HG03135 (cell line): ENCODE measurements at regions not wholly inside any gene's neighbourhood (a gene's known extent, or its start where the extent isn't known, plus 50 kb on each side); places are given as distances from the start of the nearest gene placed in this dataset.
"Not testable (repeated sequence)": the region's sequence is repeated elsewhere in the genome, so short reads cannot be mapped to it uniquely, and the experiment has no call there.

Source experiments
- ATAC-seq: cut with Tn5 transposase; IDR thresholded peaks from one replicate; pipeline ENCODE4 v1.9.1; 2021; ENCODE audit warnings: mild to moderate bottlenecking, moderate library complexity; ENCODE audit not compliant: unreplicated experiment

- peak; percentile 52 for ATAC-seq
These were observed 51.2 kb upstream of the CARD11 start for GRCh38 chr7:3094701-3095445.

- no peak for ATAC-seq
These were observed 54.1 kb upstream of the CARD11 start for GRCh38 chr7:3097734-3098133.

- ATAC-seq = no peak
These were observed 58.5 kb upstream of the CARD11 start for GRCh38 chr7:3102159-3102558.

- ATAC-seq = no peak
These were observed 60.1 kb upstream of the CARD11 start for GRCh38 chr7:3103614-3104398.

- no peak for ATAC-seq
These were observed 62.2 kb upstream of the CARD11 start for GRCh38 chr7:3105856-3106255.

GRCh38 chr7:3106361-3106826 is 62.7 kb upstream of the CARD11 start:
- ATAC-seq = no peak

- no peak for ATAC-seq
These were observed 63.6 kb upstream of the CARD11 start for GRCh38 chr7:3107228-3107763.

- no peak for ATAC-seq
These were observed 64.4 kb upstream of the CARD11 start for GRCh38 chr7:3107889-3108570.

GRCh38 chr7:3109311-3109915 is 65.7 kb upstream of the CARD11 start:
- no peak for ATAC-seq

- no peak for ATAC-seq
These were observed 68.9 kb upstream of the CARD11 start for GRCh38 chr7:3112479-3113134.

- no peak for ATAC-seq
These were observed 71.2 kb upstream of the CARD11 start for GRCh38 chr7:3114917-3115316.

- ATAC-seq = no peak
These were observed 73.4 kb upstream of the CARD11 start for GRCh38 chr7:3117081-3117480.

- no peak for ATAC-seq
These were observed 74.0 kb upstream of the CARD11 start for GRCh38 chr7:3117488-3118231.

- ATAC-seq = not testable (repeated sequence)
These were observed 75.8 kb upstream of the CARD11 start for GRCh38 chr7:3119352-3119927.

- ATAC-seq = no peak
These were observed 76.3 kb upstream of the CARD11 start for GRCh38 chr7:3119963-3120362.

- ATAC-seq = no peak
These were observed 76.8 kb upstream of the CARD11 start for GRCh38 chr7:3120513-3120912.

- no peak for ATAC-seq
These were observed 85.3 kb upstream of the CARD11 start for GRCh38 chr7:3128857-3129490.

- no peak for ATAC-seq
These were observed 90.2 kb upstream of the CARD11 start for GRCh38 chr7:3133811-3134385.

- ATAC-seq = no peak
These were observed 91.1 kb upstream of the CARD11 start for GRCh38 chr7:3134745-3135144.
